NT2/D1 (cell line): ENCODE measurements at regions not wholly inside any gene's neighbourhood (a gene's known extent, or its start where the extent isn't known, plus 50 kb on each side); places are given as distances from the start of the nearest gene placed in this dataset.

Source experiments
- DNase-seq: peaks from one replicate; pipeline ENCODE4 v3.0.0-alpha.2; 2011; ENCODE audit warnings: low read depth, low spot score
- H3K27me3 ChIP-seq: 2 replicates; pipeline ENCODE4 v1.6.0; 2011; ENCODE audit warnings: mild to moderate bottlenecking; ENCODE audit not compliant: insufficient read length, insufficient read depth
- H3K36me3 ChIP-seq: 2 replicates; pipeline ENCODE4 v1.6.1; 2011; ENCODE audit warnings: mild to moderate bottlenecking, low read length, mixed read lengths; ENCODE audit not compliant: insufficient read depth, insufficient read length
- H3K4me1 ChIP-seq: 2 replicates; pipeline ENCODE4 v1.5.1; 2011; ENCODE audit not compliant: insufficient read depth, insufficient read length
- H3K4me3 ChIP-seq: 2 replicates; pipeline ENCODE4 v1.5.1; 2011; ENCODE audit warnings: low read depth; ENCODE audit not compliant: insufficient read length
- H3K9ac ChIP-seq: 2 replicates; pipeline ENCODE4 v1.6.0; 2011; ENCODE audit warnings: low read depth; ENCODE audit not compliant: insufficient read length
- H3K9me3 ChIP-seq: 2 replicates; pipeline ENCODE4 v1.5.1; 2011; ENCODE audit warnings: mild to moderate bottlenecking, low read length; ENCODE audit not compliant: insufficient read depth
- SUZ12 ChIP-seq: IDR thresholded peaks from 2 replicates; pipeline ENCODE4 v1.6.1; 2011; ENCODE audit not compliant: insufficient read length, insufficient read depth; ENCODE audit errors: extremely low read depth
- YY1 ChIP-seq: IDR thresholded peaks from 2 replicates; pipeline ENCODE4 v1.6.1; 2011; ENCODE audit not compliant: insufficient read length, insufficient read depth
- ZNF274 ChIP-seq: IDR thresholded peaks from 2 replicates; pipeline ENCODE4 v1.6.1; 2011; ENCODE audit warnings: mild to moderate bottlenecking, low read depth, low read length

DNA sequence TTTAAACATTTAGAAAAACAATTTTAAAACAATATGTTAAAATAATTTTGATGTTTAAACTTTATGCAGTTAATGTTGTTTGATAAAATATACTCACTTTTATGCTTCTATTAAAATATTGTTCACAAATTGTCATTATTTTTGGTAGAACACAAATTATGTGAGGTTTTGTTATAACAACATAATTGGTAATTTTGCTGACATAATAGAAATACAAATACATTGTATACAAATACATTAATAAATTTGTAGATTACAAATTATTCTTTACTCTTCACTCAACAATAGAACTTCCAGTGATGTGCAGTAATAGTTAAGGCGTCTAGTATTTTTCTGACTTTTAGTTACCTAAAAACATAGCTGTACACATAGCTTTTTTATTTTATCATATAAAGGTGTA lies 1472.4 kb upstream of the ADGRL3 start:
- Histone ChIP-seq H3K9ac (no peak overlapping the region), H3K36me3 (no peaks in the 10 kb centered on the region), H3K27me3 (no peaks in the 10 kb centered on the region), H3K9me3 (peaks cover 11% of the 10 kb centered on the region; the same call in 1 of the 2 replicates), H3K4me1 (no peaks in the 10 kb centered on the region), H3K4me3 (no peak overlapping the region)
- TF ChIP-seq ZNF274, result no peak
- TF ChIP-seq YY1, result no peak
- no peak for TF ChIP-seq SUZ12
- no peak for DNase-seq

DNA sequence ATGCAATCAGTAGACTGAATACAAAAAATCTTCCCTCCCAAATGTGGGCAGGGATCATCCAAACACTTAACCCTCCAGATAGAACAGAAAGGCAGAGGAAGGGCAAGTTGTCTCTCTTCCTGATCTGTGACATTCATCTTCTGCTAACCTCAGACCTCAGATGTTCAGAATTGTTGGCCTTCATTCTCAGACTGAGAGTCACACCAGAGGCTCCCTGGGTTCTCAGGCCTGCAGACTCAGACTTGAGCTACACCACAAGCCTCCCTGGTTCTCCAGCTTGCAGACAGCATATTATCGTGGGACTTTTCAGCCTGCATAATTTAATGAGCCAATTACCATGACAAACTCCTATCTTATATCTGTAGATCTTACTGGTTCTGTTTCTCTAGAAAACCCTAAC lies 1471.6 kb upstream of the ADGRL3 start:
- no peak overlapping the region for H3K4me3 ChIP-seq

DNA sequence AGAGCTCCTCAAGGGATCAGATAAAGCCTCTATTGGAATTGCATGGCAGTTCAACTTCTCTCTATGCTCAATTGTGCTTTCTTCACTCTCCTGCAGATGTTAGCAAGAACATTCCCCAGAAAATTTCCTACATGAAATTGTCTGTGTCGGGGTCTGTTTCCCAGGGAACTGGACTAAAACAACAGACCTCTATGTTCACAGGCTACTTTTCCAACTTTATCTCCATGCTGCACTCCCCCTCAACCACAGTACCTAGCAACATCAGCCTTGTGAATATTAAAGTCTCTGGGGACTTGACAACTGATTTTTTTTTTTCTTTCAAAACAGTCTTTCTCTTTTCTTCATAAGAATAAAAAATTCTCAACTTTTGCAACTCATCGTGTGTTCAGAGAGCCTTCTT lies 1470.8 kb upstream of the ADGRL3 start:
- no peak for DNase-seq
- Histone ChIP-seq H3K9me3 (peaks cover 10% of the 10 kb centered on the region; the same call in 1 of the 2 replicates), H3K36me3 (no peaks in the 10 kb centered on the region), H3K27me3 (no peaks in the 10 kb centered on the region), H3K4me1 (no peaks in the 10 kb centered on the region), H3K9ac (no peak overlapping the region), H3K4me3 (no peak overlapping the region)
- TF ChIP-seq ZNF274 (no peak), SUZ12 (no peak), YY1 (no peak)

More for the DNA sequence above, 1471.6 kb upstream of the ADGRL3 start:
- no peak overlapping the region for H3K9ac ChIP-seq
- no peaks in the 10 kb centered on the region for H3K4me1 ChIP-seq
- peaks cover 11% of the 10 kb centered on the region; the same call in 1 of the 2 replicates for H3K9me3 ChIP-seq
- H3K27me3 ChIP-seq, result no peaks in the 10 kb centered on the region
- TF ChIP-seq YY1 (no peak), SUZ12 (no peak), ZNF274 (no peak)
- H3K36me3 ChIP-seq, result no peaks in the 10 kb centered on the region
- DNase-seq, result no peak

DNA sequence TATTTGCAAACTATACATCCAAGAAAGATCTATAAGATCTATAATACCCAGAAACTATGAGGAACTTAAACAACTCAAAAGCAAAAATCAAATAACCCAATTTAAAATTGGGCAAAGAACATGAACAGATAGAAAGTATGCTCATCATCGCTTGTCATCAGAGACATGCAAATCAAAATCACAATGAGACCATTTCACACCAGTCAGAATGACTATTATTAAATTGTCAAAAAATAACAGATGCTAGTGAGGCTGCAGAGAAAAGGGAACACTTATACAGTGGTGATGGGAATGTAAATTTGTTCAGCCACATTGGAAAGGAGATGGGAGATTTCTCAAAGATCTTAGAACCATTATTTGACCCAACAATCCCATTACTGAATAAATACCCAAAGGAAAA lies 1451.7 kb upstream of the ADGRL3 start:
- Histone ChIP-seq H3K9ac (no peak overlapping the region), H3K36me3 (no peaks in the 10 kb centered on the region), H3K4me1 (no peaks in the 10 kb centered on the region), H3K4me3 (no peak overlapping the region), H3K9me3 (no peaks in the 10 kb centered on the region), H3K27me3 (no peaks in the 10 kb centered on the region)
- no peak for DNase-seq
- no peak for TF ChIP-seq YY1
- no peak for TF ChIP-seq ZNF274
- TF ChIP-seq SUZ12, result no peak

DNA sequence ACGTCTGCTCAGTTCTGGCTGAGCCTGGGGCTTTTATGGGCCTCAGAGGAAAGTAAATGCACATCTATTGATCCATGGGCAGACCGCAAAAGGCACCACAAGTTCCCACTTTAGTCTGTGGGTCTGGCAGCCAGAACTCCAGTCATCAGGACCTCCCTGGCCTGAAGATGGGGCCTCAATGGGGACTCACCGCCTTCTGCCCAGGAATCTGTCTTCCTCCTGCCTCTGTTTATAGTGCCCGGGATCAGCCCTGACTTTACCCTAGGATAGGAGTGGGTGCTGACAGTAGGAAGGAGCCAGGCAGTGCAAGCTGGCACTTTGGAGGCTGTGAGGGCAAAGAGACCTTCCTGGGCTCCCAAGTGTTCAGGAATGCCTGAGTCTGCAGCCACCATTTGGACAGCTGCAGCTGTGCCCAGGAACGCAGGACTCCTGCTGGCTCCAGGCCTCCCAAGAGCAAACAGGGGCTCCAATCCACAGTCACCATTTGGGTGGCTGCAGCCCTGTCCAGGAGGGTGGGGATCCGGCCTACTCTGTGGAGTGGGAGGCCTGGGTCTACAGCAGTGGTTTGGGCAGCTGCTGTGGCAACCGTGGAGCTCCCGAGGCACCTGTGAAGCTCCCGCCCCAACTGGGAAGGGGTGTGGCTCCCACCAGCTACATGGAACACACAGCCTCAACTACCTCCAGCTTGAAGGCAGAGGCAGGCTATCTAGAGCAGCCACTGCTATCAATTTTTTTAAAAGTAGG lies 1440.9 kb upstream of the ADGRL3 start:
- no peaks in the 10 kb centered on the region; the same call in 1 of the 2 replicates for H3K9me3 ChIP-seq
- H3K36me3 ChIP-seq, result no peaks in the 10 kb centered on the region
- TF ChIP-seq YY1 (no peak), ZNF274 (no peak)
- no peaks in the 10 kb centered on the region for H3K4me1 ChIP-seq
- no peak for DNase-seq
- H3K9ac ChIP-seq, result no peak overlapping the region
- no peak overlapping the region for H3K4me3 ChIP-seq
- no peaks in the 10 kb centered on the region for H3K27me3 ChIP-seq

DNA sequence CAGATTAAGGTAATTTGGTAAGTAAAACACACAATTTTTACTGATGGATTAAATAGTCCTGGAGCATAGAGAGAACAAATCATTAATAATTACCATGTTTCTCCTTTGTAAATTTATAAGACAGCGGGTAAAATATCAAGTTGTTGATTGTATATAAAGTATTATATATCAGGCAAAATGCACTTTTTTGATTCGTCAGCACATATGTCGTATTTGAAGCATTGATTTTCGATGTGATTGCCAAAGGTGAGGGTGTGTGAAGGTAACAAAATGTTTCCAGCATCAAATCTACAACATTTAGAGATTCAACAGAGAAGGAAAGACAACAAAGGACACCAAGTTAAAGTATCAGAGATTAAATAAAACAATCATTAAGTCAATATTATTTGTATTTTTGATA lies 1437.8 kb upstream of the ADGRL3 start:
- no peak for TF ChIP-seq YY1
- TF ChIP-seq SUZ12, result no peak
- no peak for DNase-seq
- Histone ChIP-seq H3K4me3 (no peak overlapping the region), H3K36me3 (no peaks in the 10 kb centered on the region), H3K9me3 (no peaks in the 10 kb centered on the region; the same call in 1 of the 2 replicates), H3K9ac (no peak overlapping the region), H3K4me1 (no peaks in the 10 kb centered on the region), H3K27me3 (no peaks in the 10 kb centered on the region)

DNA sequence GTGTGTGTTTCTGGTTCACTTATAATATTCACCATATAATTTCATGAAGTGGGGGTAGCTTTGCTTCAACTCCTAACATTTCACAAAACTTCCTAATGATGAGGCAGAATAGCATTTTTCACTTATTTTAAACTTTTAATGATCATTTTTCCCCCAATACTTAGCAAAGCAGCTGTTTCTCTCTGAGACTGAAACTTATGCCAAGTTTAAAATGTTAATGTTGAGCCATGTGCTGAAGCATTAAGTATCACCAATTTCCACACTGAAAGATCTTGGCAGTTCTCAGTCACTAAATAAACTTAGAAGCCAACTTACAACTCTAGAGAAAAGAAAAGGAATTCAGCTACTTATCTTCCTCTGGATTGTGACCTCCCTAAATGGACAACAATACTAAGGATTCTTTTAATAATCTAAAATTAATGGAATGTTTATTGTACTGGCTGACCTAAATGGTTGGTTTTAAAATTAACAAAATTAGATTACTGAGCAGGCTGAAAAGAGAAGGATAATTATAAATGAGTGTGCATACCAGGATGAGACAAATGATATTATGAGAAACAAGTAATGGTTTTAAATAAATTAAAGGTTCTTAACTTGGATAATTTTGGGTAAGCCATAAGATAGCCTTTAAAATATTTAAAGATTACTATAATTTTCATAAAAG lies 1429.4 kb upstream of the ADGRL3 start:
- Histone ChIP-seq H3K36me3 (no peaks in the 10 kb centered on the region), H3K9me3 (no peaks in the 10 kb centered on the region), H3K4me3 (no peak overlapping the region), H3K4me1 (no peaks in the 10 kb centered on the region), H3K9ac (no peak overlapping the region), H3K27me3 (no peaks in the 10 kb centered on the region)
- DNase-seq, result no peak
- TF ChIP-seq ZNF274, result no peak
- TF ChIP-seq SUZ12, result no peak
- no peak for TF ChIP-seq YY1
